ENCODE measurements at regions not wholly inside any gene's neighbourhood (a gene's known extent, or its start where the extent isn't known, plus 50 kb on each side); places are given as distances from the start of the nearest gene placed in this dataset.

DNA sequence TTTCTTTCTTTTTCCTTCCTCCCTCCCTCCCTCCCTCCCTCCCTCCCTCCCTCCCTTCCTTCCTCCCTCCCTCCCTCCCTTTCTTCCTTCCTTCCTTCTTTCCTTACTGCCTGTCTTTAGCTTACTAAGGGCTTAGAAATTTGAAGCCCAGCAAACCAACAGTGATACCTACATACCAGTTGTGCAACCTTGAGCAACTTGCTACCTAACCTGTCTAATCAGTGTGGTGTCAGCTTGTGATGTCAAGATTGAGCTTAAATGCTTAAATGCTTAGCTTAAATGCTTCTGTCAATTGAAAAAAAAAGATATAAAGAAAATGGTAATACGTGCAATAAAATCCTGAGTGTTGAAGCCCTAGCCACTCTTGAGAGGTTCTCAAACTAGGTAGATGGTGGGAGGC lies 728.6 kb downstream of the TRIML1 start:
- no peak for DNase-seq

DNA sequence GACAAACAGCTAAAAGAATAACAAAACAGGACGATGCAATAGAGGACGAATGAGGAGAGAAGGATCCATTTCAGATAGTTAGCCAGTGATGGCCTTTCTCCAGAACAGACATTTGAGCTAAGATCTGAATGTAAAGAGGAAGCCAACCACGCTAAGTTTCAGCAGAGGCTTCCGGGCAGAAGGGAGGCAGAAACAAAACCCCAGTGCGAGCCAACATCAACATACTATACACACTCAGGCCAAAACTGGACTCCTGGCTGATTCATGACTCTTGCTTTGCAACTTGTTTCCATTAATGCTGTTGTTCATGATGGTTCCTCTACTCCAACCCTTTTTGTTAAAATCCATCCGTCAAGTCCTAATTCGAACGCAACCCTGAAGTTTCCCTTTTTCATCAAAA lies 730.3 kb downstream of the TRIML1 start:
- DNase-seq, result no peak

DNA sequence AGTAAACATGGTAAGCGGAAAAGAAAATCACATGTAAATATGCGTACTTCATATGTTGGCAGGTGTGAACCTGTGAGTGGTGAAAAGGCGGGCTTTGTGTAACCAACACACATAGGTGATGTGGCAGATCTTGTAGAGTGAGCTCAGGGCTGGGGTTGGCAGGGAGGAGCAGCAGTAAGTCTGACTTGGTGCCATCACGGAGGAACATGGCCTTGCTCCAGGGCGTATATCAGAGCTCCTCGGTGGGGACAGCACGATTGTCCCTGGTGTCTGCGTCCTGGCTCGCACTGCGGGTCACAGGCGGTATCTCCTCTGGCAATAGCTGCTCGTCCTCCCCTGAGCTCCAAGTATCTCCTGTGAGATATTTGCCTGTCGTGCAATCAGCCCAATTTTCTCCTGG lies 733.6 kb downstream of the TRIML1 start:
- no peak for DNase-seq

DNA sequence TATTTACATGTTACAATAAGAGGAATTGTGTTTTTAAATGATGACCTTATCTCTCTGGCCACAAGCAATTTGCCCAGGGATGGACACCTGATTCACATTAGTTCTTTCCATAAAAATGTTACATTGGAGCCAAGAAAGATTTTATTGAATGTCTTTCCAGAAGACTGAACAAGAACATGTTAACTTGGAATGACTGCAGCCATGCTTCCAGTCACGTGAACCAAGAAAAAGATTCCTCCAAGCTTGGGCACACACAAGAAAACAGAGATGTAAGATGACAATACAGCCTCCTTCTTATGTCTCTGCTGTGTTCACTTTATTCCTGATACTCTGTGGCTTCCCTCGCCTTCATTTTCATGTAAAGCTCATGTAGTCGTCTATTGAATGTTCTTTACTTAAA lies 737.6 kb downstream of the TRIML1 start:
- DNase-seq, result no peak

DNA sequence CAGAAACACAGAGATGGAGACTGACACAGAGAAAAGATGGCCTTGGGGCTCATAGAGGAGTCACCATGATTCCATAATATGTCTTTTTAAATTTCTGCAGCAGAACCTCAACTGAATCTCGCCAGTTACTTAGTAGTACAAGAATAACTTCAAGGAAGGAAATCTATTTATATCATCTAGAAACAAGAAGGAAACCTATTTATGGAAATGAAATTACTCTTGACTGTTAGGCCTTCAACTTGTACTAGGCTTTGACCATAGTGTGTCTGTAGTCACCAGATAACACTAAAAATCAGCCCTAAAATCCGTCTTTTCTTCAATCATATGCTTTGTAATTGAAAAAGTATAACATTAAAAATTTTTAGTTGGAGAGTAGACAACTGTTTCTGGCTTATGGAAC lies 740.4 kb downstream of the TRIML1 start:
- DNase-seq, result no peak

DNA sequence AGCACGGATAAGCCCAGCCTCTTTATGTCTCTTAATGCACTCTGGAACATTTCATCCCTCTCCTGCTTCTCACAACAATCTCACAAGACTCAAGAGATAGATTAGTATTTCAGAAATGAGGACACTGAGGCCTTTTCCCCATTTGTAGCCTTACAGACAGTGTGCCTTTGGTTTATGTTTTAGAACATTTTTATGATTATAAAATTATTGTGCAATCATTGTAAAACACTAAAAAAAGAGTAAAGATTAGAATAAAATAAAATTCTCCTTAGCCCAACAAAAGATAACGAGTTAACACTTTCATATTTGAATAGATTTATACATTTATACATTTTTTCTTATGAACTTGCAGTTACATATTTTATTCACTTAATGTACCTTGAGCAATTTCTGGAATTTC lies 748.7 kb downstream of the TRIML1 start:
- DNase-seq, result no peak

DNA sequence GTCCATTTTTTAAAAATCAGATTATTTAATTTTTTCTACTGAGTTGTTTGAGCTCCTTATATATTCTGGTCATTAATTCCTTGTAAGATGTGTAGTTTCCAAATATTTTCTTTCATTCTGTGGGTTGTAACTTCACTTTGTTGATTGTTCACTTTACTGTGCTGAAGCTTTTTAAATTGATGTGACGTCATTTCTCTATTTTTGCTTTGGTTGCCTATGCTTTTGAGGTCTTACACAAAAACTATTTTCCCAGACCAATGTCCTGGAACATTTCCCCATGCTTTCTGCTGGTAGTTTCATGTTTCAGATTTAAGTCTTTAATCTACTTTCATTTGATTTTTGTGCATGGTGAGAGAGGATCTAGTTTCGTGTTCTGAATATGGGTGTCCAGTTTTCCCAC lies 753.6 kb downstream of the TRIML1 start:
- DNase-seq, result no peak

DNA sequence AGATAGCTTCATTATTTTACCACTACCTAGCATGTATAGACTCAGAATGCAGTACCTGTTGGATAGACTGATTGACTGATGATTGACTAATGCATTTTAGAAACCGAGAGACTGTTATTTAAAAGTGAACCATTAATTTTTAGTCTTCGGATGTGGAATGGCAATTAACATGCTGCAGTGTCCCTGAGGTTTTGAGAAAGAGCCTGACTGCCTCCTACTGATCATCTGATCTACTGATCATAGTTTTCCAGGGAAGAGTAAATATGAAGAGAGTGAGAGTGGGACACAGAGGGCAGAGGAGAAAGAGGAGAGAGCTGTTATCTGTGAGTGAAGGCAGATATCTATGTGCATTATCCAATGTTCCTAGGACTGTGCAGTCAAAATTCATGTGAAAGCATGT lies 764.7 kb downstream of the TRIML1 start:
- no peak for DNase-seq

DNA sequence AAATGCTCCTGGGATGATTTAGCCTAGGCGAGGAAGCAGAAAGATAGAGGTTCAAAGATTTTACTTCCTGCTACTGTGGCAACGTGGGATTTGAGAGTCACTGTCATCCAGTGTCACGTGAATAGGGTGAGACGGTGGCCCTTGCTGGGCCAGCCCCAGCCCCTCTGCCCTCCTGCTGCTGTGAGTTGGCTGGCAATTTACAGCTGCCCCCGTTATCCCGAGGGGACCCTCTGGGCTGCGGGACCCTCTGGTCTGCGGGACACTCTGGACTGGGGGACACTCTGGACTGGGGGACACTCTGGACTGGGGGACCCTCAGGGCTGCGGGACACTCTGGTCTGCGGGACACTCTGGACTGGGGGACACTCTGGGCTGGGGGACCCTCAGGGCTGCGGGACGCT lies 765.4 kb downstream of the TRIML1 start:
- no peak for DNase-seq

DNA sequence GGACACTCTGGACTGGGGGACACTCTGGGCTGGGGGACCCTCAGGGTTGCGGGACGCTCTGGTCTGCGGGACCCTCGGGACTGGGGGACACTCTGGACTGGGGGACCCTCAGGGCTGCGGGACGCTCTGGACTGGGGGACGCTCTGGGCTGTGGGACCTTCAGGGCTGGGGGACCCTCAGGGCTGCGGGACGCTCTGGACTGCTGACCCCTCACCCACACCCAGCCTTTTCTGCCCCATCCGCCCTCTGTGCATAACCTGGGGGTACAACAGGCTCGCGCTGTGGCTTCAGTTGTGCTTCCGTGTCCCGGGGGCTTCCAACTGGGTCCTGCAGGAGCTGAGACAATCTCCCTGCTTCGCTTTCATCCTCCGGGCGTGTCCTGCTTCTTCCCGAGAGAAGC lies 766.0 kb downstream of the TRIML1 start:
- no peak for DNase-seq

DNA sequence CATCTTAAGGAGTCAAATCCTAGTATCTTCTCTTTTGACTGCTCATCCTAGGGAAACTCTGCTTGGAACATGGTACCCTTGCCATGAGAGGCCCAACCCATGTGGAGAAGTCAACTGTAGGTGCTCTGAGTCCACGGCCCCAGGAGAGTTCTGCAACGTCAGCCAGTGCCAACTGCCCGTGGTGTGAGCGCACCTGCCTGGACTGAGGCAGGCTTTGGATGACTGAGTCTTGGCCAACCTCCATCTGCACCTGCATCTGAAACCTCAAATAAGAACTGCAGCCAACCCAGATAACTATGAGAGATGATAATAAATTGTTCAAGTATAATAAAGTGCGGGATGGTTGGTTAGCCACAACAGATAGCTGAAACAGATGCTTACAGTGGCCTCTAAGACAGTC lies 772.0 kb downstream of the TRIML1 start:
- DNase-seq, result no peak

DNA sequence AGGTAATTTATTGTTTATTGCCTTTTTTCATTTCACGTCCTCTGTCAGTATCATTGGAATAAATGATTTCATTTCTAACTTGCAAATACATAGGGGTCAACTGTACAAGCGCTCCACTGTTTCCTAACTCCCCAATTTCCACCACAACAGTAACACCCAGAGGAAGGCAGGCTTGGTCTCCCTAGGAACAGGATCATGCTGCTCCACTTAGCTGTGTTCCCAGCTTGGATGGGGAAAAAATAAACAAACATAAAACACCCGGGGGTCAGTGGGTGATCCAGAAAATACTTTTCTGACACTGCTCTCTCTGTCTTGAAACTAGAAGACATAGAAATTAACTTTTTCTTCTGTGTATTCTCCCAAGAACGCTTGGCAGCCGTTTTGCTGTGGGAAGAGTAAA lies 772.5 kb downstream of the TRIML1 start:
- DNase-seq, result no peak

DNA sequence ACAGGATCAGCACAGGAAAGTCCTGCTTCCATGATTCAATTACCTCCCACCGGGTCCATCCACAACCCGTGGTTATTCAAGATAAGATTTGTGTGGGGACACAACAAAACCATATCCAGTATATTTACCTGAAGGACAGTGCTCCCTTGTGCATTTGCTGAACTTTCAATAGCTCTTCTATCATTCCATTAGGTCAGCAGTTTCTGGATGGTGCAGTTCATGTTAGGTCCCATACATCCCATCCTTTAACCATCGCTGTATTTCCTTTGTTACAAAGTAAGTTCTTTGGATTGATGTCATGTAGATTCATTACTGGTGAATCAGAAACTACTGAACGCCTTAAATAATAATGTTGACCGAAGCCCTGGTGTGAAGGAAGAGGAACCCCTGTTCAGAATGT lies 775.9 kb downstream of the TRIML1 start:
- DNase-seq, result no peak

DNA sequence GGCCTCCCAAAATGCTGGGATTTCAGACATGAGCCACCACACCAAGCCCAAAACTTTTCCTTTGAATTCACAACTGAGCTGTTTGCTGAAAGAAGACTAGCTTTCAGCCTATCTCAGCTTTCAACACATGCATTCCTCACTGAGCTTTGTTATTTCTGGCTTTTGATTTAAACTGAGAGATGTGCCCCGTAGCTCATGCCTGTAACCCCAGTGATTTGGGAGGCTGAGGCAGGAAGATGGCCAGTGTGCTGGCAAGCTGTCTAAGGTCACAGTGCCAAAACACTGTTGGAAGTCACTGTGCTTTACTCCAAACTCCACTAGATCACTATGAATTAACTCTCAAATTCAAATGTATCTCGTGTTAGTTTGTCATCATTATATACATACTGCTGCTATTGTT lies 779.5 kb downstream of the TRIML1 start:
- DNase-seq, result no peak

DNA sequence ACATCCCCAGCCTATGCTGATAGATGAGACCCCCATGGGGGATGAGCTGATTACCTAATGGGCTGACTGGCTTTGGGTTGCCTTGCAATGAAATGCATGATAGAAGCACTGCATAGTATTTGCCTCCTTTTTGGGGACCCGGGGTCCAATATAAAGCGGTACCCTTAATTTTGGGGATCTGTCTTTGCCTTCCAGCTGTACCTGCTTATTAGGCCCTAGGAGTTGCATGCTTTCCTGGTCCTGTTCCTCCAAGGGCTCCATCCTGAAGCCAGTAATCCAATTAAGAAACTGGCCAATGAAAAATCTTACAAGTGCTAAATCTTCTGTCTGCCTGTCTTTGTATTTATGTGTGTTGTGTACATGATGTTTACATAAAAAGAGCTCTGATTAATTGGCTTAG lies 791.6 kb downstream of the TRIML1 start:
- no peak for DNase-seq

DNA sequence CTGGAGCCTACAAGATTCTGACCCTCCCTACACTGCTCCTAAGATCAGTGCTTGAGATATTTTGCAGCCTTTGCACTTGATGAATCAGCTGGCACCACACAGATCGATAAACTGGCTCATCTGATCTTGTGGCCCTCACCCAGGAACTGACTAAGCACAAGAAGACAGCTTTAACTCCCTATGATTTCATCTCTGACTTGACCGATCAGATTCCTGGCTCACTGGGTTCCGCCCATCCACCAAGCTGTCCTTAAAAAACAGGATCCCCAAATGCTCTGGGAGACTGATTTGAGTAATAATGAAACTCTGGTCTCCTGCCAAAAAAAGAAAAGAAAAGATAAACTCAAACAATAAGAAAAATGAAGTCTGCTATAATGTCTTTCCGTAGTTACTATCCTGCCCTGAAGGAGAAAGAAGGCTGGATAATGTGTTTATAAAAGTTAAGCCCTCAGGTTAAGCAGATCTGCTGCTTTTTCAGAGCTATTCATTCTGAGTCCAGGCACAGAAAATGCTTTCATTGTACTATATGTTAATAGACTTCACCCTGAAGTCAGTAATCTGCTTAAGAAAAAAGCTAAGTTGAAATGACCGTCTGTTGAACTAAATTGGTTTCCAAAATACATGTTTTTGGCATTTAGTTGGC lies 795.2 kb downstream of the TRIML1 start:
- DNase-seq, result no peak

DNA sequence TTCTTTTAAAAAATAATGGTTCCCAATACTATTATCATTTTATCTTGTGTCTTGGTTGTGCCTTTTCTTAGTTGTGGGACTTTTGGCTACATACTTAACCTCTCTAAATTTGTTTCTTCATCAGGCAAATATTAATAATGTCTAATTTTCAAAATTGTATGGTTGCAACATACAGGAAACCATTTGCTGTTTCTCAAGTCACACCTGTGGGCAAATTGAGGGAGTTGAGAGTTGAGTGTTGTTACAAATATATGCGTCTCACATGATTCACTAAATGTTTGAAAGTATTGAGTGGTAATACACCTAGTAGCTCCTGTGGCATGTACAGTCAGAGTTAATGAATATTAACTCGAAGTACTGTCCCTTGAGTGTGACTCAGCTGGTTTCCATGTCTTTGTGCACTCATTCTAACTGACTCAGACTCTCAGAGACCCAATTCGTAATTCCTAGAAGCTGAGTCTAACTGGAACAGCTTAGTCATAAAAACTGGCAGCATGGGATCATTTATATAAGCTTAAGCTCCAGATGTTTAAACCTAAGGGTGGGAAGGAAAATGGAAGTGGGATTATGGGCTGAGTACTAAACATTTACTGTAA lies 802.4 kb downstream of the TRIML1 start:
- DNase-seq, result no peak

DNA sequence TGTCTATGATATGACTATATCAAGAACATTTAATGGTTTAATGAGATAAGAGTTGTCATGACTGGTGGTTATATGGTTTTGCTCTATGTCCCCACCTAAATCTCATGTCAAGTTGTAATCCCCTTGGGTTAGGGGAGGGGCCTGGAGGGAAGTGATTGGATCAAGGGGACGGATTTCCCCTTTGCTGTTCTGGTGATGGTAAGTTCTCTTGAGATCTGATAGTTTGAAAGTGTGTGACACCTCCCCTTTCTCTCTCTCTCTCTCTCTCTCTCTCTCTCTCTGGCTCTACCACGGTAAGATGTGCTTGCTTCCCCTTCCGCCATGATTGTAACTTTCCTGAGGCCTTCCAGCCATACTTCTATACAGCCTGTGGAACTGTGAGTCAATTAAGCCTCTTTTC lies 803.4 kb downstream of the TRIML1 start:
- DNase-seq, result no peak

DNA sequence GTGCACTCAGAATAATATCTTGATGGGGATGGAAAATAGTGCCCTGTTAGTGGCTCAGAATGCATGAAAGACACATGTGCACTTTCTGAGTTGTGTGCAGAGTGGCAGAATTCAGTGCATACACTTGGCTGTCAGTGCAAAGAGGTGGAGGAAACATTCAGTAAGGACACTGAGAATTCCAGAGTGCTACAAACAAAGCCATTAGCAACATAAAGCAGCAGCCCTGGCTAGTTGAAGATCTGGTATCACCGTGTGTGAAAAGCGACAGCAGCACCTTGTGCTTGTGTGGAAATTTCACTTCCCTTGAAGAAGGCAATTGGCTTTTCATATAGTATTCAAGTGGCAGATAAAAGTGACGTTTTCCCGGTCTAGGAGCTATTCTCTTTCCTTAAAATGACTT lies 810.4 kb downstream of the TRIML1 start:
- no peak for DNase-seq

DNA sequence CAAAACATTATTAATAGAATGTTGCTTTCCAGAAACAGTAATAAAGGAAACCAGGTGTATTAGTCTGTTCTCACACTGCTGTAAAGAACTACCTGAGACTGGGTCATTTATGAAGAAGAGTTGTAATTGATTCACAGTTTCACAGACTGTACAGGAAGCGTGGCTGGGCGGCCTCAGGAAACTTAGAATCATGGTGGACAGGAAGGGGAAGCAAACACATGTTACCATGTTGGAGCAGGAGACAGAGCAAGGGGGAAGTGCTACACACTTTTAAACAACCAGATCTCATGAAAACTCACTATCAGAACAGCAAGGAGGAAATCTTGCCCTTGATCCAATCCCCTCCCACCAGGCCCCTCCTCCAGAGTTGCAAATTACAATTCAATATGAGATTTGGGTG lies 815.8 kb downstream of the TRIML1 start:
- DNase-seq, result no peak

DNA sequence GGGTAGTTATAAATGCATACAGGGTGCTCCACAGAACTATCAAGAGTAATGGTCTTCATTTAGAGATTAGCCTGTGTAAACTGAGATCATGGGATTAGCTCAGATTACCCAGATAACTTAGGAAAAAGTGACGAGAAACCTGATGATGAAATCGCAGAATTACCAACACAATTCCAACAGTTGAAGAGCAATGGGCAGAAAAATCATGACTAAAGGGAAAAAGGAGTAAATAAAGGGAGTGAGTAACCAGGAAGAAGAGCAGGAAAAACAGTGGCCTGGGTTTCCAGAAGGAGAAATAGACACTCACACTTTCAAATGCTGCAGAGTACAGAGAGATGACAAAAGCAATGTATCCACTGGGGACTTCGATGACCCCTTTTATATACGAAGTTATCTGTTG lies 817.3 kb downstream of the TRIML1 start:
- no peak for DNase-seq

DNA sequence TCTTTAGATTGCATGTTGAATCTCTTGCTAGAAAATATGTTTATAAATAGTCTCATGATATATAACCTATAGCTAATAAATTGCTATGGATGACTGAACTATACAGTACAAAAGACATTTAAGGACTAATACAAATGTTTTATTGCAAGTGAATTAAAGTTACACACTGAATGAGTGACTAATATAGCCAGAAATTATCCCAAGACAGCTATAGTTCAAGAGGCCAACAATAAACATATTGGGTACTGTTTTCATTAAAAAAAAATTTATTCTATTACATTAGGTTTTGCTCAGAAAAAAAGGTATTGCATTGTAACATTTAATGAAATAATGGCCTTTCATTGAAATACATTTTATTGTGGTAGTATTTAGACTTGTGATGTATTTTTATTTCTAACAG lies 819.1 kb downstream of the TRIML1 start:
- no peak for DNase-seq

DNA sequence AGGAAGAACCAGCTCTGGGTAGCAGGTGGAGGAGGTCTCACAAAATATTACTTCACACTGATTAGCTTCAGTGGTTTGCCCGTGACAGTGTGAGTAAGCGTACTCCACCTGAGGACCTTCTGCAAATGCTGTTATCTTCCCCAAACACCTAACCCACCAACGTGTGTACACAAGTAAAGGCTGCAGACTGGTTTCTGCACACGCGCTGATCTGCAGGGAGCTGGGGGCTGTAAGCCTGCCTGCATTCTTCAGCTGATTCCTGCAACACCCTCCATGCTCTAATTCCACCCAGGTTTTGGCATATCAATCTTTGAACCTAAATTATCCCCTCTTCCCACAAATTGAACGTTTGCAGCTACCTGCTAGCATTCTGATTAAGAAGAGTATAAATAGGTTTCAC lies 820.2 kb downstream of the TRIML1 start:
- no peak for DNase-seq

DNA sequence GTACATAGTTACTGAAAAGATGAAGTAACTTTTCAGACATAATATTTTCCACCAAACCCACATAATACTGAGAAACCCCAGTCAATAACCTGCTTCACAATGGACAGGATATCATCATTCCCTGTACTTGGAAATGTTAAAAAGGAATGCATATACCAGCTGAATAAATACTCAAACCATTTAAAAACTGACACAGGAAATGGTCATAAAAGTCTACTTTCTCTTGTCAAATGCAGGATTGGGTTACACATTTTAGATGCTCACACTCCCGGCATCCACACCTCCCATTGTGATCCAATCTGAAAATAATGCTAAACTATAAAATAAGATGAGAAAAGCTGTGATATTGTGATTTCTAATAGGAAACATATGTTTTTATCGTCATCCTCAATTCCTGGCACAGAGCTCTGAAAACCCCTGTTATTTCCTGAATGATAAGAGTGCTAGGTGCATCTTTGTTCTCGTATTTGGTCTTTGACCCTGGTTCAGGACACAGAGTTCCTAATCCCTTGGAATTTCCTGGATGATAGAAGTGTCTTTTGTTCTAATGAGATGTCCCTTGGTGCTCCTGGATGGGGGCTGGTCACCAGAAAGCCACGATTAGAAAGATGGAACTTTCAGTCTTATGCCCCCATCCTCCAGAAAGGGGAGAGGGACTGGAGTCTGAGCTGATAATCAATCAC lies 821.3 kb downstream of the TRIML1 start:
- no peak for DNase-seq

DNA sequence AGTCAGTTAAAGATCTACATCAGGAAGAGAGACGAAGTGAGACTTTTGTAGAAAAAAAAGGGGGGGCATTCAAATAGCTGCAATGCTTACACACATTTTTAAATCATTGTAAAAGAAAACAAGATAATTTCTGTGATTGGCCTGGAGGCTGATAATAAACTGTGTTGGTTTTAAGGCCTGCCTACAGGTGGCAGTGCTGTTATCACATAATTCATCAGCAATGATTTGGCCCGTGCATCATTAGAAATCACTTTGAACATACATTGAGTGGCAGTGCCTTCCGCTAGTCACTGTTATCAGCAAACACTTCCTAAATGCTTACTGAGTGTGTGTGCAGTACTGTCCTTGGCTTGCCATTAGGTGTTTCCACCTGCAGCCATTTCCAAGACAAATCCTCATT lies 831.9 kb downstream of the TRIML1 start:
- no peak for DNase-seq

All from NCI-H2171 treated with DMSO at 0.1 percent for 48 hours (cell line).